ENCODE measurements at regions not wholly inside any gene's neighbourhood (a gene's known extent, or its start where the extent isn't known, plus 50 kb on each side); places are given as distances from the start of the nearest gene placed in this dataset.

DNA sequence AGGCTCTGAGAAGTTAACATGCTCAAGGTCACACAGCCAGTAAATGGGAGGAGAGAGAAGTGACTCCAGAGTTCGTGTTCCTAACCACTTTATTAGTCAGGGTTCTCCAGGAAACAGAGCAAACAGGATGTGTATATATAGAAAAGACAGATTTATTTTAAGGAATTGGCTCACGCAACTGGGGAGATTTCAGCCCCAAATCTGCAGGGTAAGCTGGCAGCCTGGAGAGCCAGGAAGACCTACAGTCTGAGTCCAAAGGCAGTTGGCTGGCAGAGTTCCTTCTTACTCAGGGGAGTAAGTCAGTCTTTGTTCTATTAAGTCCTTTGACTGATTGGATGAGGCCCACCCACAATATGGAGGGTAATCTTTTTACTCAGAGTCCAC is 118.2 kb upstream of the PROK2 start:
- no peak overlapping the region for H3K4me3 ChIP-seq (ENCODE audit: control insufficient read depth, low read depth, low read length)
- no peak for DNase-seq (ENCODE audit: low read depth)
- TF ChIP-seq, protein P1, sequence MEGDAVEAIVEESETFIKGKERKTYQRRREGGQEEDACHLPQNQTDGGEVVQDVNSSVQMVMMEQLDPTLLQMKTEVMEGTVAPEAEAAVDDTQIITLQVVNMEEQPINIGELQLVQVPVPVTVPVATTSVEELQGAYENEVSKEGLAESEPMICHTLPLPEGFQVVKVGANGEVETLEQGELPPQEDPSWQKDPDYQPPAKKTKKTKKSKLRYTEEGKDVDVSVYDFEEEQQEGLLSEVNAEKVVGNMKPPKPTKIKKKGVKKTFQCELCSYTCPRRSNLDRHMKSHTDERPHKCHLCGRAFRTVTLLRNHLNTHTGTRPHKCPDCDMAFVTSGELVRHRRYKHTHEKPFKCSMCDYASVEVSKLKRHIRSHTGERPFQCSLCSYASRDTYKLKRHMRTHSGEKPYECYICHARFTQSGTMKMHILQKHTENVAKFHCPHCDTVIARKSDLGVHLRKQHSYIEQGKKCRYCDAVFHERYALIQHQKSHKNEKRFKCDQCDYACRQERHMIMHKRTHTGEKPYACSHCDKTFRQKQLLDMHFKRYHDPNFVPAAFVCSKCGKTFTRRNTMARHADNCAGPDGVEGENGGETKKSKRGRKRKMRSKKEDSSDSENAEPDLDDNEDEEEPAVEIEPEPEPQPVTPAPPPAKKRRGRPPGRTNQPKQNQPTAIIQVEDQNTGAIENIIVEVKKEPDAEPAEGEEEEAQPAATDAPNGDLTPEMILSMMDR (IDR thresholded peaks at IDR 0.05; ENCODE audit: control insufficient read depth, insufficient read depth, low read depth, low read length, missing control alignments), result no peak

DNA sequence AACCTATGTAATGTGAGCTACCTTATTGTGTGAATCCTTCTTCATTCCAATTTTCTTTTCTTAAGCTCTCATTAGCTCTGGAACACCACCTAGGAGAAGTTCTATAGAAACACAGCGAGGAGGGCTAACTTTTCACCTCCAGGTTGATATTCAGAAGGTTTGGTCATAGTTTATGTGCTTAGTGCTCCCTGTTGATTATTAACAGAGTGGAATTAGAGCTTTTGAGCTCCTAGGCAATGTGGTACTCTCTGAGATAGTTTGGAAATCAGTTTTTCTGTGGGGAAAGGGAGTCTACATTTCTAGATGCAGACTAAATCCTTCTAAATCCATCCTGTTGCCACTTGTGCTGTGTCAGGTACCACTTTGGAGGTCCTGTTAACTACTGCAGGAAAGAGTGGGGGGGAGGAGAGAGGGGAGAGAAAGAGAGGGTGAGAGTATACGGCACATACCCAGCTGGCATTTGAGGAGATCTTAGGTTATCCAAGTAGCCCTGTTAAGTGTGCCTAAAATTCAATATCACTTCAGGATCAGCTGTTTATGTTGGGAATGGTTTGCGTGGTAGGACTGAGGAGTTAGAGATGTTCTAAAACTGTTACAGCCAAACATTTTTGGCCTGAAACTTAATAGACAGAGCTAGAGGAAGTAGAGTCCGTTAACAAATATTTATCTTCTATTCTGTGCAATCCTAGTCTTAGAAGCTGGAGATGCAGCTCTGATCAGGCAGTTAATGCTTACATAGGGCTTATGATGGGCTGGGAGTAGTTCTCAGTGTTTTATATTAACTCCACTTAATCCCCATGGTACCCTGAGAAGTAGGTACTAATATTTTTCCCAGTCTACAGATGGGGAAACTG is 117.5 kb upstream of the PROK2 start:
- TF ChIP-seq, protein P1 (IDR thresholded peaks at IDR 0.05; ENCODE audit: control insufficient read depth, insufficient read depth, low read depth, low read length, missing control alignments), result no peak
- no peak overlapping the region for H3K4me3 ChIP-seq (ENCODE audit: control insufficient read depth, low read depth, low read length)
- DNase-seq (ENCODE audit: low read depth), result no peak

DNA sequence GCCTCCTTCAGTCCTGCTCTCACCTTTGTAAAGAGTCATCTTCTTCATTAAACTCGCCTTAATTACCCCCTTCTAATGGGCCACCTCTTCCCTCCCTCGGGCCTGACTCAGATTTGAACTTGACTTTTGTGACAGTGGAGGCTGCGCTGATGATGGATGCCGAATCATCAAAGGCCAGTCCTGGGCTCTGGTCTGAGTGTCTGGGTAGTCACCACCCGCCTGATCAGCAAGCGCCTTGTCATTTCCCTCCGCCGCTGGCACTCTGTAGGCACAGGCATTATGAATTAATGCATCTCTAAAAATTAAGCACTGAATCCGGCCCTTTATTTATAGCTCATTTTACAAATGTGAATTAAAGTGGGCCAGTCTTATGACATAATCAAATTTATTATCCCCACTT is 116.7 kb upstream of the PROK2 start:
- DNase-seq (ENCODE audit: low read depth), result no peak
- no peak overlapping the region for H3K4me3 ChIP-seq (ENCODE audit: control insufficient read depth, low read depth, low read length)
- TF ChIP-seq, protein P1 (IDR thresholded peaks at IDR 0.05; ENCODE audit: control insufficient read depth, insufficient read depth, low read depth, low read length, missing control alignments), result no peak

DNA sequence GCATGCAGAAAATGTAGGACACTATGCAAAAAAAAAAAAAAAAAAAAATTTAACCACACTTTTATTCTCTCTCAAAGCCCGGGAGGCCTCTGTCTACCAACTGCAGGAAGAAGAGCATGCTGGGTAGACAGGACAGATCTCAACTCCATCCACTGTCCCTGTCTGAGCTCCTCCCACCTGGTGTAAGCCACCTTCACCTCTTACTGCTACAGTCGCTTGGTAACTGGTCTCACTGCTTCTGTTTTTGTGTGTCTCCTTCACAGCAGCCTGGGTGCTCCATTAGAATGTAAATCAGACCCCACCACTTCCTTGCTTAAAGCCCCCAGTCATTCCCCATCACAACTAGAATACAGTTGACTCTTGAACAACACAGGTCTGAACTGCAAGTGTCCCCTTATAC is 115.1 kb upstream of the PROK2 start:
- TF ChIP-seq, protein P1 (IDR thresholded peaks at IDR 0.05; ENCODE audit: control insufficient read depth, insufficient read depth, low read depth, low read length, missing control alignments), result no peak
- DNase-seq (ENCODE audit: low read depth), result no peak
- no peak overlapping the region for H3K4me3 ChIP-seq (ENCODE audit: control insufficient read depth, low read depth, low read length)

DNA sequence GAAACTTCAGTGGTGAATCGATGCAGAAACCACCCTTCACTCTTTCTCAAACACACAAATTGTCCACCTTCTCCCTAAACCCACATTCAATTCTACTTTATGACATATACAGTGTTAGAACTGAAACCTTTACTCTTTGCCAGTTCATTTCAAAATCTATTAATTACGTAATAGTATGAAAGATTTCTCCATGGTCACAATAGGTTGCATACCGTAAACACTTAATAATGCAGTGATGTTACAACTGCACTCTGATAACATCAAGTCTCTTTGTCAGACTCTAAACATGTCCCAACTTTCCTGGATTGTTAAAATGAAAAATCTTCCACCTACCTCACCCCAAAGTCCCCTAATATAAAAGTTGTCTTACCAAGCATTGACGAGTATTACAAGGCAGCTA is 111.8 kb upstream of the PROK2 start:
- DNase-seq (ENCODE audit: low read depth), result no peak
- TF ChIP-seq, protein P1 (IDR thresholded peaks at IDR 0.05; ENCODE audit: control insufficient read depth, insufficient read depth, low read depth, low read length, missing control alignments), result no peak
- H3K4me3 ChIP-seq (ENCODE audit: control insufficient read depth, low read depth, low read length), result no peak overlapping the region

DNA sequence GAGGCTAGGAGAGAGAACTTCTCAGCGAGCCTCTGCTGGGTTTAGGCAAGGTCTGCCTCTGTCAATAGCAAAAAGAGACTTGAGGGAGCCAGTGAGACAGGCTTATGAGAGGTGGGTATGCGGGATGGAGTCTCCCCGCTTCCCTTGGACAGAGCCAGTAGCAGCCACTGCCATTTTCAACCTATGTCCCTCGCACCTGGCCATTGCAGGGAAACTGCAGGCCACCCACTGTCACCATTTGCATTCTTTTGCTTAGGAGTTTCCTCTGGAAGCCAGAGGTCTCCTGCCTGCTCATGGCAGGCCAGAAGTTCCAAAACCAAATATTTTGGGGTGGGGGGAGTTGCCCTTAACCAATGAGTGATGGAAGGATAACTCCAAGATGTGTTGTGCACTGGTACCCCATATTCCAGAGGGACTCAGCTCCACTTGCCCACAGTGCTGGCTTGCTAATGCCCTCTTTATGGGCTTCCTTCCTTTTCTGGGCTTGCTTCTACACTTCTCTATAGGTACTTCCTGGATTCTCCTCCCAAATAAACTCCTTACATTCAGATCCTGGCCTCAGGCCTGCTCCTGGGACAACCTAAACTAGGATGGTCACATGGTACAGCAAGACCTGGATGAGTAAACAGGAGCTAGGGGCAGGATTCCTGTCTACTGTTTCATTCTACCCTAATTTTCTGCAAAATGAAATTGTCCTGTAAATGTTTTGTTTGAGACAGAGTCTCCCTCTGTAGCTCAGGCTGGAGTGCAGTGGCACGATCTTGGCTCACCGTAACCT is 108.9 kb upstream of the PROK2 start:
- no peak for DNase-seq (ENCODE audit: low read depth)
- TF ChIP-seq, protein P1 (IDR thresholded peaks at IDR 0.05; ENCODE audit: control insufficient read depth, insufficient read depth, low read depth, low read length, missing control alignments), result no peak
- no peak overlapping the region for H3K4me3 ChIP-seq (ENCODE audit: control insufficient read depth, low read depth, low read length)

Data from AG09309 (cell line).